AG04449 (cell line): ENCODE measurements at regions not wholly inside any gene's neighbourhood (a gene's known extent, or its start where the extent isn't known, plus 50 kb on each side); places are given as distances from the start of the nearest gene placed in this dataset.

Source experiments
- CTCF ChIA-PET: fragments of 350-600 bp; formaldehyde crosslinking; extraction: SDS; loops from one replicate; lab custom pipeline; 2021; ENCODE audit warnings: antibody characterized with exemption; lab: Yijun Ruan, JAX
- POLR2A ChIA-PET: fragments of 400-600, 350-600 bp; formaldehyde crosslinking; extraction: SDS; loops from one replicate; lab custom pipeline; 2020; ENCODE audit warnings: antibody characterized with exemption, inconsistent platforms; lab: Yijun Ruan, JAX
- DNase-seq: peaks from one replicate; pipeline ENCODE4 v3.0.0-alpha.2; 2010; ENCODE audit warnings: low read depth, low spot score
- H3K4me3 ChIP-seq: 2 replicates; pipeline ENCODE4 v1.5.1; 2011; ENCODE audit warnings: low read depth, mild to moderate bottlenecking, control low read depth, low read length
- CTCF ChIP-seq: IDR thresholded peaks from one replicate; pipeline ENCODE4 v1.5.1; 2011; ENCODE audit warnings: mild to moderate bottlenecking, moderate library complexity, low read length, control low read depth, inconsistent platforms; ENCODE audit not compliant: insufficient read depth; ENCODE audit errors: missing control alignments

DNA sequence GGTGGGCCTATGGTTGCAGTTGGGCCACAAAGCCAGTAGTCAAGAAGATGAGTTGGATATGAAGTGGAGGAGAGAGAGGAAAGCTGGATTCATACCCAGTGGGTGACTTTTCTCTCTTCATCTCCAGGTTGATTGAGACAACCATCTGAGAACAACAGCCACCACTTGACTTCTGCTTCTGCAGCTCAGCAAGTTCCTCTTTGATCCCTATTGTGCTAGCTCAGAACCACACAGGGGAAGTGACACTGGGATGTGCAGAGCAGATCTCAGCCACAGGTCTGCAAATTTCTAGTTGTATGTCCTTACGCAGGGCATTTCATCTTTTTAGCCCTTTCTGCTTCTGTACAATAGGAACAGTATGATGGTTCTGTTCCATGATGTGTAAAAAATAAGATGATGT is 459.2 kb upstream of the ARRDC4 start:
- POLR2A ChIA-PET: no interaction called here
- no peak overlapping the region for H3K4me3 ChIP-seq
- CTCF ChIA-PET: no interaction called here
- no peak for TF ChIP-seq CTCF
- no peak for DNase-seq

GRCh38 chr15:97502038-97502437 is 458.5 kb upstream of the ARRDC4 start:
- DNase-seq: no peak
- ChIA-PET CTCF (no interaction called here), POLR2A (no interaction called here)

GRCh38 chr15:97504031-97504792 is 456.3 kb upstream of the ARRDC4 start:
- no peak for TF ChIP-seq CTCF
- POLR2A ChIA-PET: no interaction called here
- DNase-seq: no peak
- CTCF ChIA-PET: no interaction called here
- H3K4me3 ChIP-seq: no peak overlapping the region

More at GRCh38 chr15:97502038-97502437, 458.5 kb upstream of the ARRDC4 start:
- H3K4me3 ChIP-seq: no peak overlapping the region
- TF ChIP-seq CTCF: no peak

- DNase-seq: no peak
- H3K4me3 ChIP-seq: no peak overlapping the region
- CTCF ChIA-PET: no interaction called here
- no peak for TF ChIP-seq CTCF
- POLR2A ChIA-PET: no interaction called here
These were observed 442.8 kb upstream of the ARRDC4 start for GRCh38 chr15:97517737-97518136.

GRCh38 chr15:97520689-97521088 is 439.8 kb upstream of the ARRDC4 start:
- POLR2A ChIA-PET: no interaction called here

More at GRCh38 chr15:97520689-97521088, 439.8 kb upstream of the ARRDC4 start:
- H3K4me3 ChIP-seq: no peak overlapping the region
- CTCF ChIA-PET: no interaction called here
- DNase-seq: no peak
- TF ChIP-seq CTCF: no peak
